ENCODE measurements at regions not wholly inside any gene's neighbourhood (a gene's known extent, or its start where the extent isn't known, plus 50 kb on each side); places are given as distances from the start of the nearest gene placed in this dataset.

- Histone ChIP-seq H3K4me3 (no peak overlapping the region), H3K4me1 (ENCODE audit: control insufficient read depth in 1 of 2, low read depth in 2 of 2) (peaks cover 0 to 6% of the 10 kb centered on the region in 2 donors), H3K27me3 (replicated peaks; ENCODE audit: insufficient read depth) (no peaks in the 10 kb centered on the region), H3K9me3 (no peaks in the 10 kb centered on the region), H3K27ac (no peak overlapping the region), H3K36me3 (no peaks in the 10 kb centered on the region)
- ATAC-seq (ENCODE audit: insufficient number of reproducible peaks, low FRiP score, low read depth) (no peak), DNase-seq (ENCODE audit: low spot score) (no peak)
- TF ChIP-seq CTCF (IDR thresholded peaks at IDR 0.05): no peak
These were observed 831.4 kb downstream of the CDH11 start for GRCh38 chr16:64290461-64290860.

- H3K27me3 ChIP-seq (replicated peaks; ENCODE audit: insufficient read depth): no peaks in the 10 kb centered on the region
- no peaks in the 10 kb centered on the region for H3K36me3 ChIP-seq
- ATAC-seq (ENCODE audit: insufficient number of reproducible peaks, low FRiP score, low read depth) (no peak), DNase-seq (ENCODE audit: low spot score) (no peak)
- no peak overlapping the region for H3K4me3 ChIP-seq
- peaks cover 0 to 6% of the 10 kb centered on the region in 2 donors for H3K4me1 ChIP-seq (ENCODE audit: control insufficient read depth in 1 of 2, low read depth in 2 of 2)
- no peaks in the 10 kb centered on the region for H3K9me3 ChIP-seq
- no peak for TF ChIP-seq CTCF (IDR thresholded peaks at IDR 0.05)
- no peak overlapping the region for H3K27ac ChIP-seq
These were observed 834.0 kb downstream of the CDH11 start for GRCh38 chr16:64287655-64288528.

GRCh38 chr16:64282181-64282580, 839.7 kb downstream of the CDH11 start:
- no peaks in the 10 kb centered on the region for H3K27me3 ChIP-seq (replicated peaks; ENCODE audit: insufficient read depth)
- ATAC-seq (ENCODE audit: insufficient number of reproducible peaks, low FRiP score, low read depth) (no peak), DNase-seq (ENCODE audit: low spot score) (no peak)
- no peak overlapping the region for H3K4me3 ChIP-seq
- no peak overlapping the region for H3K27ac ChIP-seq
- H3K9me3 ChIP-seq: no peaks in the 10 kb centered on the region
- TF ChIP-seq CTCF (IDR thresholded peaks at IDR 0.05): no peak
- H3K36me3 ChIP-seq: no peaks in the 10 kb centered on the region
- no peaks in the 10 kb centered on the region for H3K4me1 ChIP-seq (ENCODE audit: control insufficient read depth in 1 of 2, low read depth in 2 of 2)

GRCh38 chr16:64280317-64280716, 841.5 kb downstream of the CDH11 start:
- H3K4me3 ChIP-seq: no peak overlapping the region
- no peaks in the 10 kb centered on the region for H3K27me3 ChIP-seq (replicated peaks; ENCODE audit: insufficient read depth)
- ATAC-seq (ENCODE audit: insufficient number of reproducible peaks, low FRiP score, low read depth): no peak
- H3K9me3 ChIP-seq: no peaks in the 10 kb centered on the region
- no peak overlapping the region for H3K27ac ChIP-seq
- no peak for DNase-seq (ENCODE audit: low spot score)
- TF ChIP-seq CTCF (IDR thresholded peaks at IDR 0.05): no peak
- no peaks in the 10 kb centered on the region for H3K4me1 ChIP-seq (ENCODE audit: control insufficient read depth in 1 of 2, low read depth in 2 of 2)
- H3K36me3 ChIP-seq: no peaks in the 10 kb centered on the region

GRCh38 chr16:64278196-64278595, 843.7 kb downstream of the CDH11 start:
- H3K9me3 ChIP-seq: no peaks in the 10 kb centered on the region
- no peaks in the 10 kb centered on the region for H3K36me3 ChIP-seq
- no peaks in the 10 kb centered on the region for H3K4me1 ChIP-seq (ENCODE audit: control insufficient read depth in 1 of 2, low read depth in 2 of 2)
- H3K27ac ChIP-seq: no peak overlapping the region
- no peak for TF ChIP-seq CTCF (IDR thresholded peaks at IDR 0.05)
- DNase-seq (ENCODE audit: low spot score) (no peak), ATAC-seq (ENCODE audit: insufficient number of reproducible peaks, low FRiP score, low read depth) (no peak)
- H3K27me3 ChIP-seq (replicated peaks; ENCODE audit: insufficient read depth): no peaks in the 10 kb centered on the region
- H3K4me3 ChIP-seq: no peak overlapping the region
